HG03159 (cell line): ENCODE measurements at regions not wholly inside any gene's neighbourhood (a gene's known extent, or its start where the extent isn't known, plus 50 kb on each side); places are given as distances from the start of the nearest gene placed in this dataset.

ENCODE experiments used
- ATAC-seq: cut with Tn5 transposase; IDR thresholded peaks from one replicate; pipeline ENCODE4 v1.9.1; 2021; ENCODE audit warnings: mild to moderate bottlenecking, moderate library complexity; ENCODE audit not compliant: unreplicated experiment

DNA sequence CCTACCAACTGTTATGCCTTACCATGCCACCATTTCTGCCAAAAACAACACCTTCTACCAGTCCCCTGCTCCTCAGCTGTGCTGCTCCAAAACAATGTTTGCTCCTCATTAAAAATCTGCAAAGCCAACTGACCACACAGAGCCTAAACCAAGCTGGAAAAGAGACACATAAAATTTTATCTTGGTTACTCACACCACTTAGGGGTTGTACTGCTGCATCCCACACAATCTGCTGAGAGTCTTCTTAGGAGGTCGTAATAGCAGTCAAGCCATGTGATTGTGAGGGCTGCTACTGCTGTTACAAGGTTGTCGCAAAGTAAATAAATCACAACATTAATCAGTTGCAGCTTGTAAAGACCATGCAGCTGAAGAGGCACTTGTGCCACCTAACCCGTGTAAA, 607.4 kb upstream of the FAM241A start:
- ATAC-seq, result no peak

DNA sequence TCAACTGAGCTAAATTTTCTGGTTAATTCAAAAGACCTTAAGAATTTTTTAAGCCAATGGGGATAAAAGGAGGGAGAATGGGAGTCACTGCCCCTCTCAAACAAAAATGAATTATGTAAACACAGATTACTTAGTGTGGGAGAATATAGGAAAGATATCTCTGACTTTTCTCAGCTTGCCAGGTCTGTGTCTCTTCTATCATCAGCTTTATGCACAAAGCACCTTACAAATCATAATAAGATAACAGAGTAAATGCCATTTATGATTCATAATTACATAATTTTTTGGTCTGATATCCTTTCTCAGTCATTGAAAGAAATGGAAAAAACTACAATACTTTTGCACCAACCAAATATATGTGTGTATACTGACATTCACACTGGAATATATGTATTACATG, 604.6 kb upstream of the FAM241A start:
- ATAC-seq, result no peak

DNA sequence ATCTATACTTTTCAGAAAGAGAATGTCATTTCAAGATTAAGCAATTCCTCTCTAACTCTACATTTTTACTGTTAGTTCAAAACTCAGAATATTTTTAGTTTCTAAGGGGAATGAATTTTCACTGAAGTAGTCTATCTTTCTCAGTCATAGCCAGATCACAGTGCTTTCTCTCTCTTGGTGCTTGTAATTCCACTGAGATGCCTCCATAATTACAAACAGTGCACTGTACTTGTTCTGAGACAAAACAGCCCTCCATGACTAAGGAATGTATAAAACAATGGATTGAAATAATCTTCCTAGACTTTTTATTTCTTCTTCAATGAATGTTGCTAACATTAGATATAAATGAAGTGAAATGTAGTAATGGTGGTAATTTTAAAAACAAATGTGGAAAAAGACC, 603.2 kb upstream of the FAM241A start:
- ATAC-seq, result no peak

DNA sequence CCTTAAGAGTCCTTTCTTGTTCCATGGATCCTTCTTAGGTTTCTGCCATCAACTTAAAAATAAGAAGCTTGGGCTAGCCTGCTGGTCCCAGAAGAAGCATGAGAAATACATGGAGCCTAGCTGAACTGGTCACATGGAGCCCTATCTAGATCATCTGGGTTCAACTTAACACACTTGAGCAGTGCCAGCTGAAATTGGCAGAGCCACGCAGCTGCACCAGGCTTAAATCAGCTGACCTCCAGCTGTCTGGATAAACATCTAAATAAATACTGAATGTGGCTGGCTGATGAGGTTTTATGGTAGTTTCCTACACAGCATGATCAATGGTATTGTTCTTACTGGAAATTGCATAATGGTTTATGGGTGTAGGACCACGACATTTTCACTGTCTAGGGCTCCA, 598.4 kb upstream of the FAM241A start:
- no peak for ATAC-seq

DNA sequence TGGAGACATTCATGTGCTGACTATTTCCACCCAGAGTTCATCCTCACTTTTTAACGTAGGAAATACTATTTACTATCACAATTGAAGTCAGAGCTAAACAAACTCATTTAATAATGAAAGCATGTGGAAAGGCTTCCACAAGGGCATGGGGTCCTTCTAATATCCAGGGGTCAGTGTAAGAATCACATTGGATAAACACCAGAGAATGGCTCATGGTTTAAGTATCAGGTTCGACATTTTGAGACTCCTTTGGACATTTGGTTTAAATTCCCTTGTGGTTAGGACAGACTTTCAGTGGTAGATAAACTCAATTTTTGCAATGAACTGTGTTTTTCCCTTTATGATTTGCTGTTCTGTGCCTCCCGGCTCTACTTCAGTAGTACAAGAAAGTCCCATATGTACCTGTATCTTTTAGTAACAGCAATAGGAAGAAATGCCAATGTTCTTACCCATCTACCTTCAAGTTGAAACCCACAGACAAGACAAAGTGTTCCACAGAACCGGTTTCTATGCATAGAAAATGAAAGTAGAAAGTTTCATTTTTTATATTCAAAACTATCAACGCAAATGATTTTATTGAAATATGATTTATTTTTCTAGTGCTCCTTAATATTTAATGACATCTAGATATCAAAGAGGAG, 589.0 kb upstream of the FAM241A start:
- no peak for ATAC-seq

DNA sequence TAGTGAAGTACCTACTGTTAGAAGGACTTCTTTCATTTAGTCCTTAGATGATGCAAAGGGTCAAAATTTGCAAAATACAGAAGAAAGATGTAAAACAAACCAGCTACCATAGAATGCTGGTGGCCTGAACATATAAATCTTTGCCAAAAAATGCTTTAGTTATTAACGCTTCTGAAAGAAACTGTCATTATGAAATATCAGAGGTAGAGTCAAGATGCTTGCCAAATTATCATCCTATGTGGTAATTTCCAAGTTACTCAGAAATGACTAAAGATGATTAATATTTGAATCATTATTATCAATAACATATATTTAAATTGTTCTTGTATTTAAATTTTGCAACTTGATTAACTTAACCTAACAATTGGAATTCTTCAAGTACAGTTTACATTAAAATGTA, 588.4 kb upstream of the FAM241A start:
- ATAC-seq, result no peak

DNA sequence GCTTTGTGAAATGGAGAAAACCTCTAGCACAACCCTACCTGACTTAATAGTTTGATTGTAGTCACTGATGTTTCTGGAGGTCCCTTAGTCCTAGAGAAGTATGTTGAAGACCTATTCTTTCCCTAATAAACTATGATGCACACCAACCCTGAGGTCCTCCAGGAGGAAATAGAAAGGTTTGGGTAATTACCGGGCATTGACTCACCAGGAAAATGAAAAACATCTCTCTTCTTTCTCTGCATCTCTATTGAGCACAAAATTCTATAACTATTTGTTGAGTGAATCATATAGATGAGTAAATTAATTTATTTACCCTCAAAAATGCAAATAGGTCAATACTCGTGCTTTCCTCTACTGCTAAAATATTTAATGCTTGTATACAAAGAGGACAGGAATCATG, 582.4 kb upstream of the FAM241A start:
- ATAC-seq, result no peak

DNA sequence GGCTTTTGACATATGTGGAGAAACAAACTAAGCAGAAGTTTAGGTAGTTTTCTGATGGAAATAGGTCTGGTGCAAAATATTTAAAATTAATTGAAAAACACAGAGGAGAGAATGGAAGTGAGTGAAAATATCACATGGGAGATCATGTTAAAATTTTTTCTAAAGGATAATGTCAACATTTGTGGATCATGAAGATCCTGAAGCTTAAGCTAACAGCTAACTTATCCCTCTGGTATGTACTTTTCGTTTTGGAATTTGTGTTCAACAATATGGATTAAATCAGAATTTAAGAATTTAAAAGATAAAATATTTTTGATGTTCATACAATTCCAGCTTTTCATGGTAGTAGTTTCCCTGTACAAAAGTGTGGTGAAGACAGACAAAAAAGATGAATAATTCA, 572.8 kb upstream of the FAM241A start:
- no peak for ATAC-seq

DNA sequence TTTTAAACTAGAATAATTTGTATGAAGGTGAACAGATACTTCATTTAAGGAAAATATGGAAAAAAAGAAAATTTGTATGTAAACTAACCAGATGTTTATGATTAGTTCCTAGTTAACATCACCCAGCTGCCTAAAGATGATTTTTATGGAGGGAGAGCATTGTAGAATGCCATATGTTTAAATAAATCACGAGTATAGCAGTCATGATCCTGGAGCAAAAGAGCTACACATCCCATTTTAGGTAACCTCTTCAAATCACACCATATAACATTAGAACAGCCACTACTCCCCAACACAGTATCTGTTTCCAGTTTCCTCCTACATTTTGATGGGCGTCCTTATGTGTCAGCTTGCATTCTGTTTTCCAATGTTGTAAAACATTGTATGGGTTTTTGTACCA, 571.9 kb upstream of the FAM241A start:
- no peak for ATAC-seq

DNA sequence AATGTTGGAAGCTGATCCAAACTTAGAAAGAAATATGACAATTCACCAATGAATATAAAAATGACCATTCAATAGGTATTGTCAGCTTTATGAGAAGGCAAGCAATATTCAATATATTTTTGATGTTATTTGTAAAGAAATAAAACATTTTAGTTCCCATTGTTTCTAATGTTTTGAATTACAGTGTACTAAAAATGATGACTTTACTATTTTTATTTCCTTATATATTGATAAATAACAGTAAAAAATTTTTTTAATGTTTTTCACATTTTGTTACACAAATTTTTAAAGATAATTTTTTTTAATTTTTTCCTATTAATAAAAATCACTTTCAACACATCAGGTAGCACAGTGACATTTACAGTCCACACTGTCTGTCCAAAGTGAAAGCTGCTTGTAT, 565.5 kb upstream of the FAM241A start:
- no peak for ATAC-seq

DNA sequence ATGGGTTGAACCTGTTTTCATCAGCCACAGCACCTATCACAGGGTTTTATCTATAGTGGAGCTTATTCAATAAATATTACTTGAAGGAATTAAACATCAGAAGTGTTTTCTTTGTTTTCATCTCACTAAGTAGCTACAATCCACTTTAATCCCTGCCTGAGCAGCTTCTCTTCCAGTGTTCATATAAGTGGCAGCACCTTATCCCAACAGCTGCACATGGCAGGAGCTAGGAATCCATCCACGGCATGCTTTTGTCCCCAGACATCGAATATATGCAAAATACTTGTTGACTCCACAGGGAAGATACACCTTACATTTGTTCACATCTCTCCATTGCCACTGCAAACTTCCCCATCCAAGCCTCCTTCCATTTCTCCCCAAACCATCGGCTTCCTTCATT, 549.8 kb upstream of the FAM241A start:
- ATAC-seq, result no peak

DNA sequence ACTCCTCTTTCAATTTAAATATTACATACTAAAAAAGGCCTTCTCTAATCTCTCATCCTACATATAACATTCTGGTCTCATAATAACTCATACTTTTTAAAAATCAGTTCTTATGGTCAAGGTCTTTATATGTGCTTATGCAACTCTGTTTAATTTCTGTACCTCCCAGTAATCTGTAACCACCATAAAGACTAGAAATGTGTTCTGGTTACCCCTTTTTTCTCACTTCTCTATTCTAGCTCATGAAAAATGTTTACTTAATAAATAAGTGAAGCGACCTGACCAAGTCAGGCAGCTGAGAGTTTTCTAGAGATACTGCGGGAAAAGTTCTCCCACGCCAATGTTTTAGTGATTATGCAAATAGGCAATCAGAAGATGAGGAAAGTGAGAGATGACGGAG, 548.8 kb upstream of the FAM241A start:
- ATAC-seq, result no peak

DNA sequence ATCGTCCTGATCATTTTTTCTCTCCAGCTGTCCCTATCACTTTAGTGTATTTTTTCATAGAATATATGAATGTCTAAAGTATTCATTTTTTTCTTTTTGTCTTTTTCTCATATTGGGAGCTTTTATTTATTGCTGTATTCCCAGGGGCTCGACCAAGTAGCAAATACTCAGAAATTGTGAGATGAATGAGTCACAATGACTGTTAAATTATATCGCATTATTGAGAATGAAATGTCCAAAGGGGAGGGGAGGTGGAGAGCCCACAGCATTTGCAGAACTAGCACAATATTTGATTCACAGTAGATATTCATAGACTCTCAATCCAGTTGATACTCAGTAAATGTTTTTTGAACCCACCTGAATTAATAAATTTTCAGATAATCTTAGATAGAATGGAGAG, 543.6 kb upstream of the FAM241A start:
- ATAC-seq, result no peak

DNA sequence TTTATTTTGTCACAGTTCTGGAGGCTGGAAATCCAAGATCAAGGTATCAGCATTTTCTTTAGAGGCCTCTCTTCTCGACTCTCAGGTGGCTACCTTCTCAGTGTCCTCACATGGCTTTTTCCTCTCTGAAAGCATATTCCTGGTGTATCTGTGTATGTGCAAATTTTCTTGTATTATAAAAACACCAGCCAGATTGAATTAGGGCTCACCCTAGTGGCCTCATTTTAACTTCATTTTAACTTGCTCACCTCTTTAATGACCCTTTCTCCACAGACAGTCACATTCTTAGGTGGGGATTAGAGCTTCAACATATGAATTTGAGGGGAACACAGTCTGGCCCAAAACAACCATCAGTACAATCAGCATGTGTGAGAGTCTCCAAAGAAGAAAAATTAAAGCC, 542.4 kb upstream of the FAM241A start:
- ATAC-seq, result no peak

DNA sequence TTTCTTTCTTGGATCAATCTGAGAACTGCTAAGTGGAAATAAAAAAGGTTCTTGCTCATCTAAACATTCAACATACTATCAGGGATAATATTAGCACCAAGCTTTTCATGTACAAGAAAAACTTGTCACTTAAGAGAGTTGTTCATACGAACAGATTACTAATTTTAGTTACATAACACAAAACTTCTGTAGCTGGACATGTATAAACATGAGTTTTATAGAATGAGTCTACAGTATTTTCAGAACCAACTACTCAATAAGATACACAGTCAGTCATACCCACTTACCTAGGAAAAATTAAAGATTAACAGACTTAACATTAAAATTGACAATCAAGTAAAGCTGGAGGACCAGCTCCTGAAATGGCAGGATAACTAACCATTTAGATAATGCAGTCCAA, 540.1 kb upstream of the FAM241A start:
- no peak for ATAC-seq

DNA sequence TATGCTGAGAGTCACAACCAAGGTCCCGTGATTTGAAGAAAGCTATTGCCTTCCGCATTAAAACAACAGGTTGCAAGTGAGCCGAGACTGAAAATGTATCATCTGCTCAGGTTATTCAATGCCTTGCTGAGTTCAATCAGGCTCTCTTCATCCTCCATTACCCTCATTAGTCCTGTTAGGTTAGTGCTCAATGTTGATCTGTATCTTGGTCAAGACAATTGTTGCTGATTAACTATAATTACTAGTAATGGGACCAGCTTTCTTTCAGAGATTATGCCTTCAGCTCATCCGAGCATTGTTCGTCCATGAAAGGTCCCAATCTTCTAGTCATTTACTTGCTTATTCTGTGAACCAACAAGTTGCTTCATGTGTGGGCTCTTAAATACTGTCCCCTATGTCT, 534.6 kb upstream of the FAM241A start:
- ATAC-seq, result no peak

DNA sequence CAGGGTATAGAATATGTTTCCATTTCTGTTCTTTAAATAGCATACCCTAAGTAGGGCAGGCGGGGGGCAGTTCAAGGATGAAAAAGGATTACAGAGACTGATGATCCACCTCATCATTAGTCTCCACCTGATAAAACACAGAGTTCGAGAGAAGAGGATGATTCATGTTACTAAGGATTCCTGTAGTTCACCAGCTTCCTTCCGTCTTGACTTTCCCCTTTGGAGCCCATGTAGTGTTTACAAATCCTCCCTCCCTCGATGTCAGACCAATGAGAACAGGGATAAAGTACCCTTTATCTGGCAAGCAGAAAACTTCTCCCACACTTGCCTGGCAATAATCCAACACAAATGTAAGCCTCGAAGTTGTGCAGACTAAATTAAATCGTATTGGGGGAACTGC, 526.3 kb upstream of the FAM241A start:
- ATAC-seq, result no peak

DNA sequence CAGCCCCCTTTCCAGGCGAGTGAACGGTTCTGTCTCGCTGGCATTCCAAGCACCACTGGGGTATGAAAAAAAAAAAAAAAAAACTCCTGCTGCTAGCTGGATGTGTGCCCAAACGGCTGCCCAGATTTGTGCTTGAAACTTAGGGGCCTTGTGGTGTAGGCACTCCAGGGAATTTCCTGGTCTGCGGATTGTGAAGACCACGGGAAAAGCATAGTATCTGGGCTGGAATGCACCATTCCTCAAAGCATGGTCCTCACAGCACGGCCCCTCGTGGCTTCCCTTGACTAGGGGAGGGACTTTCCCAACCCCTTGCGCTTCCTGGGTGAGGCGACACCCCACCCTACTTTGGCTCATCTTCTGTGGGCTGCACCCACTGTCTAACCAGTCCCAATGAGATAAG, 516.8 kb upstream of the FAM241A start:
- no peak for ATAC-seq

DNA sequence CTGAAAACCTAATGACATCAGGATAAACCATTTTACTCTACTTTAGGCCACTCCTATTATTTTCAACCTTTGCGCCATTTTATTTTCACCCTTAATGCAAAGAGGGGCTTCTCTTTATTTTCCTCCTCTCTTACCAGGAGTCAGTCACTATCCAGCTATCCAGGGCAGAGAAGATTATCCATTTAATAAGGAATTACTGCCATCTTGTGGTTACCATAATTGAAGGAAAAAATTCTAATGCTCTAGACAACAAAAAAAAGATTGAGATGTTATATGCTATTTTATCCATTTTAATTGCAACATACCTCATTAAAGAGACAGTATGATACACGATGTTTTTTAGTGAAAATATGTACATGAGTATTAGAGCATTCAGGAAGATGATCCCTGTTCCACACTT, 514.5 kb upstream of the FAM241A start:
- no peak for ATAC-seq

DNA sequence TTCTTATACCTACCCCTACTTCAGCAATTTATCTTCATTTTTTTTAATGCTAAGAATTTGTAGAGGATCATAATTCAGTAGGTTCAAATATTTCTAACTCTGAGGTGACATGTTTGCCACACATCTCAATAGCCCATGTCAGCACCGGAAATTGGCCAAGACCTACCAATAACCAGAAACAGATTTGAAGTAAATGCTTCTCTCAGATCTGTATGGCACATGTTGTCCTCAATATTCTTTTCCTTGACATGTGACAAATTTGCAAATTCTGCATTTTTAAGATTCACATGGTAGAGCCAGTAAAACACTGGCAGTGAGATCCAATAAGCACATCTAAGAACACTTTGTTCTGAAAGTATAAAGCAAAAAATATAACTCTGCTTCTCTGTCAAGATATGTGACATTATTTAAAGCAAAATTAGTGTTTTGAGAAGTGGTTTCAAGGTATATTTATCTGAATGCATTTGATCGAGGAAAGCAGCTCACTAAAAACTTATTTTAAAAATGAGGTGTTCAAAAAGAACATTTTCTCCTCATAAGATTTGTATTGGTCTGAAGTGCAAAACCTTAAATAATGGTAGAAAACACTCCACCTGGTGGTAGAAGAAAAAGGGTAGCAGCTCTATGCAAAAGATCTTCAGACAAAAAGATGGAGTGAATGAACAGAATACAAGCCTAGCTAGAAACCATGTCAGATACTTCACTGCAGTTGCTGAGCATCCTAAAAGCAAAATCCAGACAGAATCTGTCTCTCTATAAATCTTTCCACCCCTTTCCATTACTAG, 513.8 kb upstream of the FAM241A start:
- peak; percentile 70 for ATAC-seq

DNA sequence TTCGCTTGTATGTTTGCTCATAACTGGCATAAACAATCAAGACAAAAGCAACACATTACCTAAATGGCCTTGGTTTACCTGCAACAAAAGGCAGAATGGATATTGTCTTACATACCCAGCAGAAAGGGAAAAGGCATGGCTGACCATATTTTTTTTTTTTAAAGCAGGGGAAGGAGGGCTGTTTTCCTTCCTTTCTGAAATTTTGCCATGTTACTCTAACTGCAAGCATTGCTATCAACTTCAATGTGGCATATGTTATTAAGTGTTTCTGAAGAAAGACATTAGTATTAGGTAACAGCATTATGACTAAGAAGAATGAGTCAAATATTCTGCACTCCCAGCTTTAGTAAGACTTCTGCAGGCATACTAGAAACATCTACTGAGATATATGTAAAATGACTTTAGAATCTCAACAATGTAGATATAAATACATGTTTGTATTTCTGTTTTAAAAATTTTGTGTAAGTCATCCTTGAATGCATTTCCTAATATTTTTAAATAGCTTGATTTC, 512.6 kb upstream of the FAM241A start:
- no peak for ATAC-seq

DNA sequence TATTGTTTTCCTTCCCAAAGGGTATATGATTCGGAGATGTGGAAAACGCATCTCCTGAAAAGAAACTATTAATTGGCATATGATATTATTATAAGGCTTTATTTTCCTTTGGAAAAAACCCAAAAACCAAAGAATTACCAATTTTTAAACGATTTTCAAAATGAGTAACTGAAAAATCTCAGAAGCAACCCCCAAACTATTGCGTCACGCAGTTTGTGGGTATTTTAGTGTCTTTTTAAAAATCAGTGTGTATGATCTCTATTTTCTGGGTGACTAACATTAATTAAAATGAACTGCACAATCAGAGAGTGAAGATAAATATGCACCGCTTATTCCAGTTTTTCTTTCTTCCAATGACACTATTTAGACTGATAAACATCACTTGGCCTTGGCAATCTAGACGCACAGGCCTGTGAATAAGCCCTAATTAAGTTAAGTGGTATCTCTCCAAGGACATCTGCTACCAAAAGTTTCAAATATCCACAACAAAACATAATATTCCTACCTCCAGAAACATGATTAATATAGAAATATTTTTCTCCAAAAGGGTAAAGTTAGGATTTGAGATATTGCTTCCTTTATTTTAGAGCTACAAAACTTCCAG, 511.5 kb upstream of the FAM241A start:
- ATAC-seq, result no peak
